GM10266 (cell line): ENCODE measurements at regions not wholly inside any gene's neighbourhood (a gene's known extent, or its start where the extent isn't known, plus 50 kb on each side); places are given as distances from the start of the nearest gene placed in this dataset.

Experiments
- DNase-seq: peaks from one replicate; pipeline ENCODE4 v3.0.0; 2012; ENCODE audit errors: extremely low spot score
- TF ChIP-seq, protein P1 (sequence below): IDR thresholded peaks from 2 replicates; pipeline ENCODE4 v1.5.1; 2012; ENCODE audit warnings: mild to moderate bottlenecking, low read depth; ENCODE audit not compliant: control insufficient read depth, insufficient read depth; ENCODE audit errors: missing control alignments

DNA sequence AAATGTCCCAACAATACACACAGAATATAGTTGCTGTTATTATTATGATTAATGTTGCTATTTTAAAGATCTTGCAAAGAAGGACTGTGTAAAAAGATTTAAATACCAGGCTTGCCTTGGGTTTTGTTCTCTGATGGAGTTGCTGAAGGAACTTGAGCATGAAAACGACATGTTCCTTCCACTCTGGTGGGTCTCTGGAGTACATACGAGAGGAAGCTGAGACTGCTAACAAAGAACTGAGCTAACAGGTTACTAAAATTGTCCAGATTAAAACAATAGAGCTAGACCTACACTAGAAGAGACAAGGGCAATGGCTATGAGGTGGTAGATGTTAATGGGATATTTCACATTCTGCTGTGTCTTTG is 612.2 kb downstream of the TSN start:
- no peak for DNase-seq
- TF ChIP-seq, protein P1, sequence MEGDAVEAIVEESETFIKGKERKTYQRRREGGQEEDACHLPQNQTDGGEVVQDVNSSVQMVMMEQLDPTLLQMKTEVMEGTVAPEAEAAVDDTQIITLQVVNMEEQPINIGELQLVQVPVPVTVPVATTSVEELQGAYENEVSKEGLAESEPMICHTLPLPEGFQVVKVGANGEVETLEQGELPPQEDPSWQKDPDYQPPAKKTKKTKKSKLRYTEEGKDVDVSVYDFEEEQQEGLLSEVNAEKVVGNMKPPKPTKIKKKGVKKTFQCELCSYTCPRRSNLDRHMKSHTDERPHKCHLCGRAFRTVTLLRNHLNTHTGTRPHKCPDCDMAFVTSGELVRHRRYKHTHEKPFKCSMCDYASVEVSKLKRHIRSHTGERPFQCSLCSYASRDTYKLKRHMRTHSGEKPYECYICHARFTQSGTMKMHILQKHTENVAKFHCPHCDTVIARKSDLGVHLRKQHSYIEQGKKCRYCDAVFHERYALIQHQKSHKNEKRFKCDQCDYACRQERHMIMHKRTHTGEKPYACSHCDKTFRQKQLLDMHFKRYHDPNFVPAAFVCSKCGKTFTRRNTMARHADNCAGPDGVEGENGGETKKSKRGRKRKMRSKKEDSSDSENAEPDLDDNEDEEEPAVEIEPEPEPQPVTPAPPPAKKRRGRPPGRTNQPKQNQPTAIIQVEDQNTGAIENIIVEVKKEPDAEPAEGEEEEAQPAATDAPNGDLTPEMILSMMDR = no peak

DNA sequence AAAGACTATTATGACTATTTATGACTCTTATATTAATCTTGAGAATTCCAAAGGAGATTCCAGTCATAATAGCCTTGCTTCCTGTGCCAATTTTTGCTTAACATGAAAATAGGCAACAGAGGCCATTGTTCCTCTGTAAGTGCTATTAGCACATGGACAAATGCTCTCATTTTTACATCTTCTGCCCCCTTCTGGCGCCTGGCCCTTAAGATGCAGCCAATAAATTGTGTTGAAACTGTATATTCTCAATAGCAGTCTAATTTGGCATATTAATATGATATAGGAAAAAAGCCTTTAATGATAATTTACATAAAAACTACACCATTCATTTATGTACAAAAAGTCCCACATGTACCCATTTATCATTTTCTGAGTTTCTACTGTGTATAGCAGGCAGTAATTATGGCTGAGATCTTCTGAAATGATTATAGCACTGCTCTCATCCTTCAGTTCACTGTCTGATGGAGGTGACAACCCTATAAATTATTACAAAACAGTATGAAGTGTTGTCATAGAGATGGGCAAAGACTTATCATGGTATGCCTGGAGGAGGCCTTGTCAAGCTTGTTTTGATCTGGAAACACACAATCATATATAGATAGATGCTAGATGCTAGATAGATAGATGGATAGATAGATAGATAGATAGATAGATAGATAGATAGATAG is 613.3 kb downstream of the TSN start:
- TF ChIP-seq, protein P1 = no peak
- DNase-seq = no peak

DNA sequence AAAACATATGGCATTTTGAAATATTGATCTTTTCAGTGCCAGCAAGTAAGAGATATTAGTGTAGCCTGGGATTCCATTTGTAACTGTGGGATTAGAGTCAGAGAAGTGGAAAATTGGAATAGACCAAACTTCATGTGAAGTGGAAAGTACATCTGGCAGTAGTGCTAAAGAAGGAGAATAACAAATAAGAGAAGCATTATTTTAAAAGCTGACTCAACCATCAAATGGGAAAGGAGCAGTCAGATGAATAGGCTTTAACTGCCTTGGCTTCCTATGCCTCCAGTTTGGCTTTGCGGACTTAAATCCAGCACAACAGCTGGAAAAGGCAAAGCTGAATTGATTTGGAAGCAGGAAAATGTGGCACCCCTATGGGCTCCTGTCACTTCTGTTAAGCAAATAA is 623.1 kb downstream of the TSN start:
- TF ChIP-seq, protein P1 = no peak
- DNase-seq = no peak

DNA sequence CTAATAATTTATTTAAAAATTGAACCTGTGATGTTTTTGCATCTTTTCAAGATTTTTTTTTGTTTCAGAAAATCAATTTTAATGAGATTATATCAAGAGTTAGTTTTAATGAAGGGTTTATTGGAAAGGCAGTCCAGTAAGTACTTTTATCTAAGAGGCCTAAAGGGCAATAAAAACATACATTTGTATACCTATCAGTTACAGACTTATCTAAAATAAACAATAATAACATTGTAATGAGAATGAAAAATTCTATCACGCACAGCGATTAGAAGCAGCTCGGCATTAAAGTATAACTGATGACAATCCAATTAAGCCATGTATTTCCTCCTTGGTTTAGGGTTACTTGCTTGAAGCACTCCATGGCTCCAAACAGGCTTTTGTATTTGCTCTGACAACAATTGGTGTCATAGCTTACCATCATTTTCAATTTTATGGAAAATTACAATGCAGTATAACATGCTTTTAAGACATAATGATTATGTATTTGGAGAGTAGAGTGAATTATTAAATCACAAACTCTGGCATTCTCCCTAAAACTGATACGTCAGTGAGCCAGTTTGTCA is 629.4 kb downstream of the TSN start:
- TF ChIP-seq, protein P1 = no peak
- DNase-seq = no peak

DNA sequence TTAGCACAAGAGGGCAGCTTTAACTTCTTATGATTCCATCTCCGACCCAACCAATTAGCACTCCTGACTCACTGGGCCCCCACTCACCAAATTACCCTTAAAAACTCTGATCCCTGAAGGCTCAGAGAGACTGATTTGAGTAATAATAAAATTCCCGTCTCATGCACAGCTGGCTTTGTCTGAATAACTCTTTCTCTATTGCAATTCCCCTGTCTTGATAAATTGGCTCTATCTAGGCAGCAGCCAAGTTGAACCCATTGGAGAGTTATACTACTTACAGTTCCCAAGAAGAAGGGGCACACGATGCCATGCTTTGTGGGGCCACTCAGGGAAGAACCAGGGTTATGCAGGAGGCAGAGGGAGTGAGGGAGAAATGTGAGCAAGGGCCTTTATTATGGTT is 632.8 kb downstream of the TSN start:
- no peak for DNase-seq
- TF ChIP-seq, protein P1 = no peak

DNA sequence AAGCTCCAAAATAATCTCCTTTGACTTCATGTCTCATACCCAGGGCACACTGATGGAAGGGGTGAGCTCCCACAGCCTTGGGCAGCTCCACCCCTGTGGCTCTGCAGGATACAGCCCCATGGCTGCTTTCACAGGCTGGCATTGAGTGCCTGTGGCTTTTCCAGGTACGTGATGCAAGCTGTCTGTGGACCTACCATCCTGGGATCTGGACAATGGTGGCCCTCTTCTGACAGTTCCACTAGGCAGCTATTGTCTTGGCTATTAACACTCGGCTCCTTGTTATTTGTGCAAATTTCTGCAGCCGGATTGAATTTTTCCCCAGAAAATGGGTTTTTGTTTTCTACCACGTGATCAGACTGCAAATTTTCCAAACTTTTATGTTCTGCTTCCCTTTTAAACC is 634.2 kb downstream of the TSN start:
- TF ChIP-seq, protein P1 = no peak
- no peak for DNase-seq

DNA sequence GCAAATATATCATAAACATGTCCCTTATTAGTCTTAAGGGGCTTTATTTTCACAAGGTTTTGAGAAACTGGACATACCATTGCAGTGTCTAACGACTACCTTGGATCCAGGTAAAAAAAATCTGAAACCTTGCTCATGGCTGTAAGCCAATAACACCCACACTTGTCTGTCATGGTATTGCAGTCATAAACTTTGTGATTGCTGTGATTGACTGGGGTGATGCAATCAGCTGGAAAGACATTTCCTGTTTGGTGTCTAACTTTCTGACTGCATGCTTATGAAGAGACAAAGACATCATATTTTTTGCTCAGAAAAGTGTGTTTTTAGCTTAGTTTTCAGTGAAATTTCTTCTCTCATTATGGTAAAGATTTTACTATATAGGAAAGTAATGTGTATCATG is 635.0 kb downstream of the TSN start:
- DNase-seq = no peak
- TF ChIP-seq, protein P1 = no peak
